Esophagus squamous epithelium (tissue), 5 donors: ENCODE measurements at regions not wholly inside any gene's neighbourhood (a gene's known extent, or its start where the extent isn't known, plus 50 kb on each side); places are given as distances from the start of the nearest gene placed in this dataset.

Experiments used
- DNase-seq: peaks from one replicate; lab custom pipeline; 2025; lab: John Stamatoyannopoulos, UW
- H3K27ac ChIP-seq, 4 donors: fragments of 200-600 bp; sonication (generic); one replicate each; pipeline ENCODE4 v1.5.1; 2016 to 2019; ENCODE audit warnings: mild to moderate bottlenecking in 1 of 4
- H3K27me3 ChIP-seq, 4 donors: fragments of 200-600 bp; sonication (generic); 1 replicate in 3 of 4; 2 replicates in 1 of 4; pipeline versions ENCODE4 v1.5.1 to v1.6.0; 2017 to 2021; ENCODE audit warnings: antibody characterized with exemption in 1 of 4
- H3K36me3 ChIP-seq, 3 donors: fragments of 200-600 bp; sonication (generic); one replicate each; pipeline ENCODE4 v1.5.1; 2016 to 2019
- H3K4me1 ChIP-seq, 3 donors: fragments of 200-600 bp; sonication (generic); one replicate each; pipeline ENCODE4 v1.5.1; 2017 to 2019
- H3K4me3 ChIP-seq, 4 donors: fragments of 200-600 bp; sonication (generic); 1 replicate in 3 of 4; 2 replicates in 1 of 4; pipeline ENCODE4 v1.5.1; 2016 to 2019; ENCODE audit warnings: mild to moderate bottlenecking in 2 of 4, moderate library complexity in 1 of 4
- H3K9me3 ChIP-seq, 3 donors: fragments of 200-600 bp; sonication (generic); one replicate each; pipeline ENCODE4 v1.5.1; 2016 to 2019
- POLR2A ChIP-seq, 4 donors: fragments of 450-650 bp; IDR thresholded peaks; one replicate each; pipeline ENCODE4 v1.6.1; 2017; ENCODE audit warnings: antibody characterized with exemption in 4 of 4, mild to moderate bottlenecking in 4 of 4, moderate library complexity in 3 of 4
- WGBS, 2 donors: methylation state at CpG; one replicate each; pipeline ENCODE4 v1.1.5; 2018; 5-methylcytosine and 5-hydroxymethylcytosine counted together
- intact Hi-C: fragments of 100-400 bp; cut with DNase I; formaldehyde crosslinking; loops from one replicate; pipeline ENCODE4 v1.15.0; 2022
- TF ChIP-seq, protein P1 (sequence below), 6 experiments: fragments of 450-650 bp in 4 of 6; fragments of 200-600 bp in 2 of 6; sonication (generic) in 2 of 6; IDR thresholded peaks; one replicate each; pipeline ENCODE4 v1.5.1; 2016 to 2019; ENCODE audit warnings: antibody characterized with exemption in 6 of 6, mild to moderate bottlenecking in 4 of 6, moderate library complexity in 4 of 6
- donor health status: DM: yes; HTN: yes; CAD: no.

DNA sequence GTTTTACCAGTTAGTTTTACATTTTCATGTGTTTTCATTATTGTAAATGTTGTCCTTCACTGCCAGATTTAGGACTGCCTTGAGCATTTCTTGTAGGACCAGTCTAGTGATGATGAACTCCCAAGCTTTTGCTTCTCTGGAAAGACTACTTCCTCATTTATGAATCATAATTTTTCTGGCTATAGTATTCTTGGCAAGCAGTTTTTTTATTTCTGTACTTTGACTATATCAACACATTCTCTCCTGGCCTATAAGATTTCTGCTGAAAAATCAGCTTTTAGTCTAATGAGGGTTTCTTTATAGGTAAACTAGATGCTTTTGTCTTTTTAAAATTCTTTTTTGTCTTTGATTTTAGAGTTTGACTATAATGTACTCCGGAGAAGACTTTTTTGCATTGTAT lies 256.8 kb upstream of the GRAMD2B start:
- no peak overlapping the region for H3K4me3 ChIP-seq
- 91 to 96% methylated on average over 1 of the region's 1 CpG for WGBS, 2 donors
- peaks cover 0 to 39% (median 12%) of the 10 kb centered on the region in 3 donors for H3K9me3 ChIP-seq
- no peaks in the 10 kb centered on the region for H3K36me3 ChIP-seq
- DNase-seq, result no peak
- H3K4me1 ChIP-seq, result no peaks in the 10 kb centered on the region
- TF ChIP-seq, protein P1, sequence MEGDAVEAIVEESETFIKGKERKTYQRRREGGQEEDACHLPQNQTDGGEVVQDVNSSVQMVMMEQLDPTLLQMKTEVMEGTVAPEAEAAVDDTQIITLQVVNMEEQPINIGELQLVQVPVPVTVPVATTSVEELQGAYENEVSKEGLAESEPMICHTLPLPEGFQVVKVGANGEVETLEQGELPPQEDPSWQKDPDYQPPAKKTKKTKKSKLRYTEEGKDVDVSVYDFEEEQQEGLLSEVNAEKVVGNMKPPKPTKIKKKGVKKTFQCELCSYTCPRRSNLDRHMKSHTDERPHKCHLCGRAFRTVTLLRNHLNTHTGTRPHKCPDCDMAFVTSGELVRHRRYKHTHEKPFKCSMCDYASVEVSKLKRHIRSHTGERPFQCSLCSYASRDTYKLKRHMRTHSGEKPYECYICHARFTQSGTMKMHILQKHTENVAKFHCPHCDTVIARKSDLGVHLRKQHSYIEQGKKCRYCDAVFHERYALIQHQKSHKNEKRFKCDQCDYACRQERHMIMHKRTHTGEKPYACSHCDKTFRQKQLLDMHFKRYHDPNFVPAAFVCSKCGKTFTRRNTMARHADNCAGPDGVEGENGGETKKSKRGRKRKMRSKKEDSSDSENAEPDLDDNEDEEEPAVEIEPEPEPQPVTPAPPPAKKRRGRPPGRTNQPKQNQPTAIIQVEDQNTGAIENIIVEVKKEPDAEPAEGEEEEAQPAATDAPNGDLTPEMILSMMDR (IDR thresholded peaks at IDR 0.05), result no peak
- no peak for TF ChIP-seq POLR2A (IDR thresholded peaks at IDR 0.05)
- no peak overlapping the region for H3K27ac ChIP-seq
- H3K27me3 ChIP-seq, result no peaks in the 10 kb centered on the region
- intact Hi-C loops, result no loop called here

DNA sequence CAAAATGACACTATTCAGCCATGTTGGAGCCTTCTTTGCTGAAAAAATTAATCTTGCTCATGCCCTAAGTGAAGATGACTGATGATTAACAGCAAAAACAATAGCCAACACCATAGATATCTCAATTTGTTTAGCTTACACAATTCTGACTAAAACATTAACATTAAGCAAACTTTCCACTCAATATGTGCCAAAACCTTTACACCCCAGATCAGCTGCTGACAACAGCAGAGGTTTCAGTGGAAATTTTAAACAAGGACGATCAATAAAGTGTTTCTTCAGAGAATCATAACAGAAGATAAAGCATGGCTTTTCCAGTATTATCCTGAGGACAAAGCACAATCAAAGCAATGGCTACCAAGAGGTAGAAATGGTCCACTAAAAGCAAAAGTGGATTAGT lies 254.4 kb upstream of the GRAMD2B start:
- H3K4me1 ChIP-seq, result no peaks in the 10 kb centered on the region
- intact Hi-C loops, result no loop called here
- H3K36me3 ChIP-seq, result no peaks in the 10 kb centered on the region
- no peaks in the 10 kb centered on the region for H3K27me3 ChIP-seq
- DNase-seq, result no peak
- H3K9me3 ChIP-seq, result peaks cover 0 to 39% (median 12%) of the 10 kb centered on the region in 3 donors
- 60 to 71% methylated on average over 1 of the region's 1 CpG for WGBS, 2 donors
- TF ChIP-seq, protein P1 (IDR thresholded peaks at IDR 0.05), result no peak
- TF ChIP-seq POLR2A (IDR thresholded peaks at IDR 0.05), result no peak
- no peak overlapping the region for H3K27ac ChIP-seq
- H3K4me3 ChIP-seq, result no peak overlapping the region

GRCh38 chr5:126171916-126172315 lies 251.3 kb upstream of the GRAMD2B start:
- Histone ChIP-seq H3K9me3 (peaks cover 0 to 21% (median 0%) of the 10 kb centered on the region in 3 donors), H3K4me1 (no peaks in the 10 kb centered on the region), H3K36me3 (no peaks in the 10 kb centered on the region), H3K4me3 (no peak overlapping the region), H3K27me3 (no peaks in the 10 kb centered on the region), H3K27ac (no peak overlapping the region)
- WGBS, 2 donors, result 100% methylated on average over 1 of the region's 3 CpGs; no CpG with 5 or more reads in 1 of the 2 donors
- DNase-seq, result no peak
- TF ChIP-seq, protein P1 (IDR thresholded peaks at IDR 0.05), result no peak
- no peak for TF ChIP-seq POLR2A (IDR thresholded peaks at IDR 0.05)
- intact Hi-C loops, result no loop called here

GRCh38 chr5:126172812-126173211 lies 250.4 kb upstream of the GRAMD2B start:
- Histone ChIP-seq H3K4me3 (no peak overlapping the region), H3K4me1 (no peaks in the 10 kb centered on the region), H3K36me3 (no peaks in the 10 kb centered on the region), H3K27ac (no peak overlapping the region), H3K27me3 (no peaks in the 10 kb centered on the region), H3K9me3 (peaks cover 0 to 12% (median 0%) of the 10 kb centered on the region in 3 donors)
- 67 to 78% methylated on average over 1 of the region's 1 CpG for WGBS, 2 donors
- TF ChIP-seq, protein P1 (IDR thresholded peaks at IDR 0.05), result no peak
- TF ChIP-seq POLR2A (IDR thresholded peaks at IDR 0.05), result no peak
- intact Hi-C loops, result no loop called here
- no peak for DNase-seq

GRCh38 chr5:126178521-126178920 lies 244.7 kb upstream of the GRAMD2B start:
- no peaks in the 10 kb centered on the region for H3K27me3 ChIP-seq
- no peak for TF ChIP-seq POLR2A (IDR thresholded peaks at IDR 0.05)
- TF ChIP-seq, protein P1 (IDR thresholded peaks at IDR 0.05), result no peak
- no peak overlapping the region for H3K4me3 ChIP-seq
- H3K36me3 ChIP-seq, result no peaks in the 10 kb centered on the region
- no peak overlapping the region for H3K27ac ChIP-seq
- no peaks in the 10 kb centered on the region for H3K9me3 ChIP-seq
- intact Hi-C loops, result no loop called here
- H3K4me1 ChIP-seq, result no peaks in the 10 kb centered on the region
- DNase-seq, result no peak
